ENCODE measurements at regions not wholly inside any gene's neighbourhood (a gene's known extent, or its start where the extent isn't known, plus 50 kb on each side); places are given as distances from the start of the nearest gene placed in this dataset.

GRCh38 chr16:7167626-7168025 lies 165.0 kb upstream of the RBFOX1 start:
- Histone ChIP-seq H3K9me3 (ENCODE audit: control insufficient read depth, insufficient read depth, low read depth, low read length) (no peaks in the 10 kb centered on the region), H3K9ac (ENCODE audit: insufficient read depth, low read length) (no peak overlapping the region), H3K27ac (ENCODE audit: insufficient read depth, low read length) (no peak overlapping the region), H3K4me2 (ENCODE audit: extremely low read depth, insufficient read depth, low read length) (no peak overlapping the region), H3K79me2 (ENCODE audit: control insufficient read depth, insufficient read depth, low read length) (no peaks in the 10 kb centered on the region), H3K27me3 (ENCODE audit: control insufficient read depth, insufficient read depth, low read length) (no peaks in the 10 kb centered on the region), H3K4me3 (replicated peaks in 1 of 4; ENCODE audit: control extremely low read depth in 1 of 4, insufficient read depth in 1 of 4, low read depth in 3 of 4, low read length in 4 of 4) (no peak overlapping the region), H3K36me3 (ENCODE audit: control insufficient read depth, insufficient read depth, low read length) (no peaks in the 10 kb centered on the region), H4K20me1 (ENCODE audit: control insufficient read depth, extremely low read depth, insufficient read depth, low read length) (no peaks in the 10 kb centered on the region), H2AFZ (ENCODE audit: low read length) (no peak overlapping the region), H3K4me1 (ENCODE audit: control insufficient read depth, extremely low read depth, insufficient read depth, low read length) (no peaks in the 10 kb centered on the region)
- no peak for DNase-seq (ENCODE audit: low read depth in 2 of 2)
- TF ChIP-seq CTCF (conservative IDR thresholded peaks at IDR 0.05 in 1 of 2, IDR thresholded peaks at IDR 0.05 in 1 of 2; ENCODE audit: low read depth in 1 of 2, low read length in 2 of 2), result no peak
- TF ChIP-seq EZH2 (IDR thresholded peaks at IDR 0.05; ENCODE audit: low read length, missing control alignments), result no peak

GRCh38 chr16:7161891-7162290 lies 170.8 kb upstream of the RBFOX1 start:
- Histone ChIP-seq H3K4me3 (replicated peaks in 1 of 4; ENCODE audit: control extremely low read depth in 1 of 4, insufficient read depth in 1 of 4, low read depth in 3 of 4, low read length in 4 of 4) (no peak overlapping the region), H3K79me2 (ENCODE audit: control insufficient read depth, insufficient read depth, low read length) (no peaks in the 10 kb centered on the region), H3K36me3 (ENCODE audit: control insufficient read depth, insufficient read depth, low read length) (no peaks in the 10 kb centered on the region), H3K27ac (ENCODE audit: insufficient read depth, low read length) (no peak overlapping the region), H3K27me3 (ENCODE audit: control insufficient read depth, insufficient read depth, low read length) (no peaks in the 10 kb centered on the region), H4K20me1 (ENCODE audit: control insufficient read depth, extremely low read depth, insufficient read depth, low read length) (no peaks in the 10 kb centered on the region), H2AFZ (ENCODE audit: low read length) (no peak overlapping the region), H3K9me3 (ENCODE audit: control insufficient read depth, insufficient read depth, low read depth, low read length) (no peaks in the 10 kb centered on the region), H3K4me2 (ENCODE audit: extremely low read depth, insufficient read depth, low read length) (no peak overlapping the region), H3K9ac (ENCODE audit: insufficient read depth, low read length) (no peak overlapping the region), H3K4me1 (ENCODE audit: control insufficient read depth, extremely low read depth, insufficient read depth, low read length) (no peaks in the 10 kb centered on the region)
- no peak for DNase-seq (ENCODE audit: low read depth in 2 of 2)
- TF ChIP-seq EZH2 (IDR thresholded peaks at IDR 0.05; ENCODE audit: low read length, missing control alignments) (no peak), CTCF (conservative IDR thresholded peaks at IDR 0.05 in 1 of 2, IDR thresholded peaks at IDR 0.05 in 1 of 2; ENCODE audit: low read depth in 1 of 2, low read length in 2 of 2) (no peak)

- TF ChIP-seq CTCF (conservative IDR thresholded peaks at IDR 0.05 in 1 of 2, IDR thresholded peaks at IDR 0.05 in 1 of 2; ENCODE audit: low read depth in 1 of 2, low read length in 2 of 2) (no peak), EZH2 (IDR thresholded peaks at IDR 0.05; ENCODE audit: low read length, missing control alignments) (no peak)
- Histone ChIP-seq H3K4me1 (ENCODE audit: control insufficient read depth, extremely low read depth, insufficient read depth, low read length) (no peaks in the 10 kb centered on the region), H4K20me1 (ENCODE audit: control insufficient read depth, extremely low read depth, insufficient read depth, low read length) (no peaks in the 10 kb centered on the region), H2AFZ (ENCODE audit: low read length) (no peak overlapping the region), H3K79me2 (ENCODE audit: control insufficient read depth, insufficient read depth, low read length) (no peaks in the 10 kb centered on the region), H3K36me3 (ENCODE audit: control insufficient read depth, insufficient read depth, low read length) (no peaks in the 10 kb centered on the region), H3K4me2 (ENCODE audit: extremely low read depth, insufficient read depth, low read length) (no peak overlapping the region), H3K27ac (ENCODE audit: insufficient read depth, low read length) (no peak overlapping the region), H3K27me3 (ENCODE audit: control insufficient read depth, insufficient read depth, low read length) (no peaks in the 10 kb centered on the region), H3K4me3 (replicated peaks in 1 of 4; ENCODE audit: control extremely low read depth in 1 of 4, insufficient read depth in 1 of 4, low read depth in 3 of 4, low read length in 4 of 4) (no peak overlapping the region), H3K9ac (ENCODE audit: insufficient read depth, low read length) (no peak overlapping the region), H3K9me3 (ENCODE audit: control insufficient read depth, insufficient read depth, low read depth, low read length) (no peaks in the 10 kb centered on the region)
- DNase-seq (ENCODE audit: low read depth in 2 of 2), result no peak
Observed at GRCh38 chr16:7160093-7160492, 172.6 kb upstream of the RBFOX1 start.

All from fibroblast of lung (primary cell).